ENCODE measurements at regions not wholly inside any gene's neighbourhood (a gene's known extent, or its start where the extent isn't known, plus 50 kb on each side); places are given as distances from the start of the nearest gene placed in this dataset.

GRCh38 chr5:13629218-13629617 is 315.3 kb downstream of the DNAH5 start:
- CTCF ChIA-PET (ENCODE audit: partially characterized antibody) = no interaction called here
- Histone ChIP-seq H3K4me1 (replicated peaks in 1 of 4; ENCODE audit: control insufficient read depth in 3 of 4, insufficient read depth in 4 of 4, low read length in 3 of 4) (no peaks in the 10 kb centered on the region), H4K91ac (replicated peaks; ENCODE audit: insufficient read length, low read length) (no peak overlapping the region), H2BK120ac (replicated peaks; ENCODE audit: low read depth, low read length) (no peak overlapping the region), H3K4me2 (ENCODE audit: insufficient read depth in 1 of 2, low read depth in 2 of 2, low read length in 2 of 2) (no peak overlapping the region), H2AK5ac (ENCODE audit: low read depth, low read length) (no peak overlapping the region), H2BK12ac (ENCODE audit: low read depth, low read length) (no peak overlapping the region), H3K27ac (ENCODE audit: low read depth, low read length) (no peak overlapping the region), H3K4me3 (ENCODE audit: extremely low read depth in 1 of 4, insufficient read depth in 2 of 4, low read depth in 3 of 4, low read length in 4 of 4) (no peak overlapping the region), H3K27me3 (replicated peaks in 1 of 4; ENCODE audit: control insufficient read depth in 3 of 4, extremely low read depth in 1 of 4, insufficient read depth in 3 of 4, low read length in 3 of 4) (no peaks in the 10 kb centered on the region), H2BK15ac (ENCODE audit: low read length) (no peak overlapping the region), H3K36me3 (ENCODE audit: control insufficient read depth in 2 of 4, insufficient read depth in 4 of 4, low read length in 3 of 4) (no peaks in the 10 kb centered on the region), H3K9ac (replicated peaks in 1 of 4; ENCODE audit: extremely low read depth in 1 of 4, low read depth in 3 of 4, low read length in 3 of 4) (no peak overlapping the region), H3K4ac (replicated peaks; ENCODE audit: insufficient read length, low read depth, low read length) (no peak overlapping the region), H2AFZ (ENCODE audit: low read length) (no peak overlapping the region), H4K8ac (ENCODE audit: extremely low read depth, insufficient read depth, low read length) (no peak overlapping the region), H3K9me3 (ENCODE audit: insufficient read depth in 2 of 2, low read depth in 1 of 2, low read length in 1 of 2) (no peaks in the 10 kb centered on the region), H3K23me2 (ENCODE audit: low read depth, low read length) (no peaks in the 10 kb centered on the region; the same call in 1 of the 2 replicates), H3K18ac (ENCODE audit: extremely low read depth, low read length) (no peak overlapping the region), H4K20me1 (replicated peaks in 1 of 2; ENCODE audit: control insufficient read depth in 1 of 2, insufficient read depth in 2 of 2, low read length in 2 of 2) (no peaks in the 10 kb centered on the region), H3K79me2 (ENCODE audit: control insufficient read depth in 1 of 2, insufficient read depth in 2 of 2, low read length in 2 of 2) (no peaks in the 10 kb centered on the region), H2BK5ac (ENCODE audit: low read depth, low read length) (no peak overlapping the region), H4K5ac (ENCODE audit: insufficient read length, low read depth, low read length) (no peak overlapping the region), H3K23ac (ENCODE audit: insufficient read length) (no peak overlapping the region), H3K56ac (replicated peaks; ENCODE audit: insufficient read length, low read depth, low read length) (no peak overlapping the region), H3K14ac (ENCODE audit: insufficient read length) (no peak overlapping the region), H3K79me1 (ENCODE audit: low read depth, low read length) (no peaks in the 10 kb centered on the region), H2BK20ac (ENCODE audit: low read length) (no peak overlapping the region)
- FAIRE-seq (no peak), DNase-seq (ENCODE audit: low read depth in 1 of 2, low spot score in 2 of 2) (no peak)
- WGBS, 2 experiments (ENCODE audit: extremely low coverage in 1 of 2, insufficient coverage in 1 of 2, insufficient read length in 1 of 2, insufficient replicate concordance in 2 of 2, low coverage in 1 of 2, low lambda C conversion rate in 2 of 2, missing lambda C conversion rate in 1 of 2) = 96% methylated on average over 2 of the region's 2 CpGs; no CpG with 5 or more reads in 1 of the 2 experiments
- no peak for TF ChIP-seq SUZ12 (IDR thresholded peaks at IDR 0.05; ENCODE audit: low read length)
- no peak for TF ChIP-seq CBX5 (IDR thresholded peaks at IDR 0.05; ENCODE audit: low read depth, low read length)
- no peak for TF ChIP-seq CHD2 (IDR thresholded peaks at IDR 0.05; ENCODE audit: low read length)
- no peak for TF ChIP-seq SIN3A (conservative IDR thresholded peaks at IDR 0.05 in 1 of 2, IDR thresholded peaks at IDR 0.05 in 1 of 2; ENCODE audit: low read depth in 1 of 2, low read length in 2 of 2)
- TF ChIP-seq SRF (IDR thresholded peaks at IDR 0.05; ENCODE audit: low read depth, low read length) = no peak
- TF ChIP-seq SP4 (IDR thresholded peaks at IDR 0.05; ENCODE audit: low read length) = no peak
- no peak for TF ChIP-seq TCF12 (IDR thresholded peaks at IDR 0.05; ENCODE audit: low read depth, low read length)
- no peak for TF ChIP-seq RAD21 (IDR thresholded peaks at IDR 0.05 in 1 of 2, conservative IDR thresholded peaks at IDR 0.05 in 1 of 2; ENCODE audit: low read depth in 2 of 2, low read length in 2 of 2)
- TF ChIP-seq SP1 (IDR thresholded peaks at IDR 0.05; ENCODE audit: low read depth, low read length) = no peak
- TF ChIP-seq KDM4A (IDR thresholded peaks at IDR 0.05; ENCODE audit: low read depth, low read length, severe bottlenecking) = no peak
- no peak for TF ChIP-seq BRCA1 (IDR thresholded peaks at IDR 0.05; ENCODE audit: low read depth, low read length)
- POLR2A ChIA-PET (ENCODE audit: partially characterized antibody) = no interaction called here

Data from H1 (cell line).